ENCODE measurements at regions not wholly inside any gene's neighbourhood (a gene's known extent, or its start where the extent isn't known, plus 50 kb on each side); places are given as distances from the start of the nearest gene placed in this dataset.

DNA sequence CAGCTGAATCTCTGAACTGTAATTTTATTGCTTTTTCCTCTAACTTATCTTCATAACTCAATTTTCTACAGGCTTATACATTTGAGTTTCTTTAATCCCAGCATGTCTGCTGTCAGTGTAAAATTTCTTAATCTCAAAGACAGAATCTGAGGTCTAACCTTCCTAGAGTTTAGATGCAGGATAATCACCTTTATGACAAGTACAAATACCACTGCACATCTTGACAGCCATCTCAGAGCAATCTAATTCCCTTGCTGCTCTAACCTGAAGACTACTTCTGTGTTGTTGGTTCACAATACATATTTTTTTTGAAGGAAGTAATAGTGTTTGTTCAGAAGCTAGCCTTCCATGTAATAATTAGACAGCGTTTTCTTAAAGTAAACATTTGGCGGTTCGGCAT is 424.2 kb upstream of the ZWINT start:
- no peaks in the 10 kb centered on the region for H3K9me3 ChIP-seq (ENCODE audit: insufficient read depth, low read depth, low read length)
- H3K4me1 ChIP-seq (ENCODE audit: insufficient read depth, low read length, poor library complexity, severe bottlenecking) = no peaks in the 10 kb centered on the region
- H3K4me3 ChIP-seq (ENCODE audit: low read length, poor library complexity, severe bottlenecking) = no peak overlapping the region
- TF ChIP-seq, protein P1, sequence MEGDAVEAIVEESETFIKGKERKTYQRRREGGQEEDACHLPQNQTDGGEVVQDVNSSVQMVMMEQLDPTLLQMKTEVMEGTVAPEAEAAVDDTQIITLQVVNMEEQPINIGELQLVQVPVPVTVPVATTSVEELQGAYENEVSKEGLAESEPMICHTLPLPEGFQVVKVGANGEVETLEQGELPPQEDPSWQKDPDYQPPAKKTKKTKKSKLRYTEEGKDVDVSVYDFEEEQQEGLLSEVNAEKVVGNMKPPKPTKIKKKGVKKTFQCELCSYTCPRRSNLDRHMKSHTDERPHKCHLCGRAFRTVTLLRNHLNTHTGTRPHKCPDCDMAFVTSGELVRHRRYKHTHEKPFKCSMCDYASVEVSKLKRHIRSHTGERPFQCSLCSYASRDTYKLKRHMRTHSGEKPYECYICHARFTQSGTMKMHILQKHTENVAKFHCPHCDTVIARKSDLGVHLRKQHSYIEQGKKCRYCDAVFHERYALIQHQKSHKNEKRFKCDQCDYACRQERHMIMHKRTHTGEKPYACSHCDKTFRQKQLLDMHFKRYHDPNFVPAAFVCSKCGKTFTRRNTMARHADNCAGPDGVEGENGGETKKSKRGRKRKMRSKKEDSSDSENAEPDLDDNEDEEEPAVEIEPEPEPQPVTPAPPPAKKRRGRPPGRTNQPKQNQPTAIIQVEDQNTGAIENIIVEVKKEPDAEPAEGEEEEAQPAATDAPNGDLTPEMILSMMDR (conservative IDR thresholded peaks at IDR 0.05; ENCODE audit: low read length) = no peak
- TF ChIP-seq EZH2phosphoT487 (IDR thresholded peaks at IDR 0.05; ENCODE audit: borderline replicate concordance) = no peak
- H3K36me3 ChIP-seq (ENCODE audit: insufficient read depth, low read length) = no peaks in the 10 kb centered on the region
- no peaks in the 10 kb centered on the region for H4K20me1 ChIP-seq (ENCODE audit: insufficient read depth, low read length, poor library complexity, severe bottlenecking)
- no peak overlapping the region for H2AFZ ChIP-seq (ENCODE audit: low read length)
- H3K4me2 ChIP-seq (ENCODE audit: low read depth, low read length, poor library complexity, severe bottlenecking) = no peak overlapping the region
- H3K27me3 ChIP-seq (ENCODE audit: insufficient read depth, low read length, poor library complexity, severe bottlenecking) = no peaks in the 10 kb centered on the region
- H3F3A ChIP-seq (ENCODE audit: low read depth) = no peaks in the 10 kb centered on the region
- no peaks in the 10 kb centered on the region for H3K79me2 ChIP-seq (ENCODE audit: insufficient read depth, low read length)
- no peak overlapping the region for H3K9ac ChIP-seq (ENCODE audit: low read depth, low read length, poor library complexity, severe bottlenecking)
- H3K9me2 ChIP-seq (replicated peaks; ENCODE audit: low read depth, low read length) = no peaks in the 10 kb centered on the region; the same call in 1 of the 2 replicates

DNA sequence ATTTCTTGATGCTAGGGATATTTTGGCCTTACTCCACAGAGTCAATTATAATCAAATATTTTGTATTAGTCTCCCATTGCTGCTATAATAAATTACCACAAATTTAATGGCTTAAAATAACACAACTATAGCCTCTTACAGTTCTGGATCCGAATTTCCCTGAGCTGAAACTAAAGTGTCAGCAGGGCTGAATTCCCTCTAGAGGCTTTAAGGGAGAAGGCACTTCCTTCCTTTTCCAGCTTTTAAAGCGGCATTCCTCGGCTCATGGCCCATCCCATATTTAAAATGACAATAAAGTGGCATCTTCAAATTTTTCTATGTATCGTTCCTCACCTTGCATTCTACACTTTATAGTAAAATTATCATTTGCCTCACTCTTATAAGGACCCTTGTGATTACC is 421.4 kb upstream of the ZWINT start:
- H3K4me2 ChIP-seq (ENCODE audit: low read depth, low read length, poor library complexity, severe bottlenecking) = no peak overlapping the region
- H3K27me3 ChIP-seq (ENCODE audit: insufficient read depth, low read length, poor library complexity, severe bottlenecking) = no peaks in the 10 kb centered on the region
- H3K79me2 ChIP-seq (ENCODE audit: insufficient read depth, low read length) = no peaks in the 10 kb centered on the region
- H3K9me2 ChIP-seq (replicated peaks; ENCODE audit: low read depth, low read length) = no peaks in the 10 kb centered on the region; the same call in 1 of the 2 replicates
- no peak overlapping the region for H3K9ac ChIP-seq (ENCODE audit: low read depth, low read length, poor library complexity, severe bottlenecking)
- H3K4me1 ChIP-seq (ENCODE audit: insufficient read depth, low read length, poor library complexity, severe bottlenecking) = no peaks in the 10 kb centered on the region
- TF ChIP-seq, protein P1 (conservative IDR thresholded peaks at IDR 0.05; ENCODE audit: low read length) = no peak
- TF ChIP-seq EZH2phosphoT487 (IDR thresholded peaks at IDR 0.05; ENCODE audit: borderline replicate concordance) = no peak
- H2AFZ ChIP-seq (ENCODE audit: low read length) = no peak overlapping the region
- no peak overlapping the region for H3K4me3 ChIP-seq (ENCODE audit: low read length, poor library complexity, severe bottlenecking)
- no peaks in the 10 kb centered on the region for H3K9me3 ChIP-seq (ENCODE audit: insufficient read depth, low read depth, low read length)
- H4K20me1 ChIP-seq (ENCODE audit: insufficient read depth, low read length, poor library complexity, severe bottlenecking) = no peaks in the 10 kb centered on the region
- H3K36me3 ChIP-seq (ENCODE audit: insufficient read depth, low read length) = no peaks in the 10 kb centered on the region
- no peaks in the 10 kb centered on the region for H3F3A ChIP-seq (ENCODE audit: low read depth)

DNA sequence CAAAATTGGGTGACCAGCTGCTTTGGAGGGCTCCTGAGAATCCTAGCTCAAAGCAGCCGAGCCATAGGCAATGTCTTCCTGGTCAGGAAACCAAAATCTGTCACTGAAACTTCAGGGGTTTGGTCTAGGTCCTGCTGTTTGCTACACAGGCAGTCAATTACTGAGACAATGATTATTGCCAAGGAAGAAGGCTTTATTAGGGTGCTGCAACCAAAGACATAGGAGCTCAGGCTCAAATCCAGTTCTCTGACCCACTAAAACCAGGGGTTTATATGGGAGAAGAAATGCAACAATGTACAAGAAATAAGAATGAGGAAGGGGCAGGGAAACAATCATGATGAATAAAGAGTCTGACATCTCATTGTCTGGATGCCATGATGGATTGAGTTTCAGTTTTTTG is 410.3 kb upstream of the ZWINT start:
- no peak overlapping the region for H3K9ac ChIP-seq (ENCODE audit: low read depth, low read length, poor library complexity, severe bottlenecking)
- H3K4me2 ChIP-seq (ENCODE audit: low read depth, low read length, poor library complexity, severe bottlenecking) = no peak overlapping the region
- no peaks in the 10 kb centered on the region; the same call in 1 of the 2 replicates for H3K9me2 ChIP-seq (replicated peaks; ENCODE audit: low read depth, low read length)
- H3F3A ChIP-seq (ENCODE audit: low read depth) = no peaks in the 10 kb centered on the region
- no peaks in the 10 kb centered on the region for H4K20me1 ChIP-seq (ENCODE audit: insufficient read depth, low read length, poor library complexity, severe bottlenecking)
- no peaks in the 10 kb centered on the region for H3K79me2 ChIP-seq (ENCODE audit: insufficient read depth, low read length)
- no peak overlapping the region for H3K4me3 ChIP-seq (ENCODE audit: low read length, poor library complexity, severe bottlenecking)
- no peaks in the 10 kb centered on the region; the same call in 1 of the 2 replicates for H3K9me3 ChIP-seq (ENCODE audit: insufficient read depth, low read depth, low read length)
- no peaks in the 10 kb centered on the region for H3K36me3 ChIP-seq (ENCODE audit: insufficient read depth, low read length)
- H3K27me3 ChIP-seq (ENCODE audit: insufficient read depth, low read length, poor library complexity, severe bottlenecking) = no peaks in the 10 kb centered on the region
- TF ChIP-seq, protein P1 (conservative IDR thresholded peaks at IDR 0.05; ENCODE audit: low read length) = no peak
- TF ChIP-seq EZH2phosphoT487 (IDR thresholded peaks at IDR 0.05; ENCODE audit: borderline replicate concordance) = no peak
- no peak overlapping the region for H2AFZ ChIP-seq (ENCODE audit: low read length)
- no peaks in the 10 kb centered on the region for H3K4me1 ChIP-seq (ENCODE audit: insufficient read depth, low read length, poor library complexity, severe bottlenecking)
